Brain microvascular endothelial cell (primary cell): ENCODE measurements at regions not wholly inside any gene's neighbourhood (a gene's known extent, or its start where the extent isn't known, plus 50 kb on each side); places are given as distances from the start of the nearest gene placed in this dataset.

Source experiments
- DNase-seq: peaks from one replicate; pipeline ENCODE4 v3.0.0-alpha.2; 2020
- H3K27ac ChIP-seq: fragments of 250-450 bp; sonication (Bioruptor Pico); 2 replicates; pipeline ENCODE4 v1.5.1; 2020; ENCODE audit warnings: mild to moderate bottlenecking, moderate library complexity
- H3K27me3 ChIP-seq: fragments of 250-450 bp; sonication (Bioruptor Pico); replicated peaks from 2 replicates; pipeline ENCODE4 v1.5.1; 2020; ENCODE audit warnings: mild to moderate bottlenecking
- H3K36me3 ChIP-seq: fragments of 250-450 bp; sonication (Bioruptor Pico); replicated peaks from 2 replicates; pipeline ENCODE4 v1.5.1; 2020; ENCODE audit warnings: mild to moderate bottlenecking
- H3K4me3 ChIP-seq: 2 replicates; pipeline ENCODE4 v1.5.1; 2011; ENCODE audit warnings: low read depth, mild to moderate bottlenecking, control low read depth, low read length, moderate library complexity
- in situ Hi-C: cut with HindIII; loops from 2 replicates; pipeline ENCODE4 v1.10.0; 2017; ENCODE audit warnings: low sequenced_read_pairs, low pct_ligation_motif_present
- TF ChIP-seq, protein P1 (sequence below): IDR thresholded peaks from 2 replicates; pipeline ENCODE4 v1.5.1; 2011; ENCODE audit warnings: low read depth, mild to moderate bottlenecking, moderate library complexity, low read length, control low read depth, inconsistent platforms; ENCODE audit errors: missing control alignments

- Histone ChIP-seq H3K36me3 (no peaks in the 10 kb centered on the region), H3K27ac (no peak overlapping the region), H3K4me3 (no peak overlapping the region), H3K27me3 (no peaks in the 10 kb centered on the region)
- DNase-seq, result no peak
- in situ Hi-C loops, result no loop called here
- TF ChIP-seq, protein P1, sequence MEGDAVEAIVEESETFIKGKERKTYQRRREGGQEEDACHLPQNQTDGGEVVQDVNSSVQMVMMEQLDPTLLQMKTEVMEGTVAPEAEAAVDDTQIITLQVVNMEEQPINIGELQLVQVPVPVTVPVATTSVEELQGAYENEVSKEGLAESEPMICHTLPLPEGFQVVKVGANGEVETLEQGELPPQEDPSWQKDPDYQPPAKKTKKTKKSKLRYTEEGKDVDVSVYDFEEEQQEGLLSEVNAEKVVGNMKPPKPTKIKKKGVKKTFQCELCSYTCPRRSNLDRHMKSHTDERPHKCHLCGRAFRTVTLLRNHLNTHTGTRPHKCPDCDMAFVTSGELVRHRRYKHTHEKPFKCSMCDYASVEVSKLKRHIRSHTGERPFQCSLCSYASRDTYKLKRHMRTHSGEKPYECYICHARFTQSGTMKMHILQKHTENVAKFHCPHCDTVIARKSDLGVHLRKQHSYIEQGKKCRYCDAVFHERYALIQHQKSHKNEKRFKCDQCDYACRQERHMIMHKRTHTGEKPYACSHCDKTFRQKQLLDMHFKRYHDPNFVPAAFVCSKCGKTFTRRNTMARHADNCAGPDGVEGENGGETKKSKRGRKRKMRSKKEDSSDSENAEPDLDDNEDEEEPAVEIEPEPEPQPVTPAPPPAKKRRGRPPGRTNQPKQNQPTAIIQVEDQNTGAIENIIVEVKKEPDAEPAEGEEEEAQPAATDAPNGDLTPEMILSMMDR, result no peak
These were observed 74.7 kb downstream of the KLF5 start for GRCh38 chr13:73133531-73133930.

DNA sequence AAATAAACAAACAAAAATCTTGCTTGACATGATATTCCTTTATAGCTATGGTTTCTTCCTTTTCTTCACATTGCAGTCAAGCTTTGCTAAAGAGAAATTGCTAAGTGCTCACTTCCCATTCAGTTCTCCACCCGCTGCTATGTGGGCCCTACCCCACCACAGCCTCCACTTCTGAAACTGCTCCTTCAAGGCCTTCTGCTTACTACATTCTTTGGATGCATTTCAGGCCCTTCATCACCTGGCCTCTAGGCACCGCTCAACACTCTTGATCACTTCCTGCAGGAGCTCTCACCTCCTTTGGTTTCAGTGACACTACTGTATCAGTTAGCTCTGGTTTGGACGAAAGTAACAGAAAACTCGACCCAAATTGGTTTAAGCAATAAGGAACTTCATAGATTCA lies 72.4 kb downstream of the KLF5 start:
- Histone ChIP-seq H3K36me3 (no peaks in the 10 kb centered on the region), H3K4me3 (no peak overlapping the region), H3K27ac (no peak overlapping the region), H3K27me3 (no peaks in the 10 kb centered on the region)
- TF ChIP-seq, protein P1, result no peak
- in situ Hi-C loops, result no loop called here
- no peak for DNase-seq

- TF ChIP-seq, protein P1, result no peak
- Histone ChIP-seq H3K4me3 (no peak overlapping the region), H3K36me3 (no peaks in the 10 kb centered on the region), H3K27ac (no peak overlapping the region), H3K27me3 (no peaks in the 10 kb centered on the region)
- no peak for DNase-seq
- in situ Hi-C loops, result no loop called here
These were observed 70.2 kb downstream of the KLF5 start for GRCh38 chr13:73129023-73129422.
